Muscle layer of colon (tissue), 2 donors: ENCODE measurements at regions not wholly inside any gene's neighbourhood (a gene's known extent, or its start where the extent isn't known, plus 50 kb on each side); places are given as distances from the start of the nearest gene placed in this dataset.

ENCODE experiments used
- H3K27ac ChIP-seq: one replicate; pipeline ENCODE4 v1.7.0; 2013; ENCODE audit warnings: low read depth, mild to moderate bottlenecking, low read length, moderate library complexity
- H3K27me3 ChIP-seq, 2 donors: one replicate each; pipeline ENCODE4 v1.7.0; 2013; ENCODE audit warnings: low read length in 2 of 2, mild to moderate bottlenecking in 2 of 2; ENCODE audit not compliant: insufficient read depth in 2 of 2, control insufficient read depth in 1 of 2
- H3K36me3 ChIP-seq: one replicate; pipeline ENCODE4 v1.7.0; 2013; ENCODE audit warnings: mild to moderate bottlenecking, low read length; ENCODE audit not compliant: insufficient read depth
- H3K4me1 ChIP-seq: one replicate; pipeline ENCODE4 v1.7.0; 2013; ENCODE audit warnings: mild to moderate bottlenecking, low read length; ENCODE audit not compliant: insufficient read depth
- H3K4me3 ChIP-seq, 2 donors: one replicate each; pipeline ENCODE4 v1.7.0; 2013; ENCODE audit warnings: low read length in 2 of 2, low read depth in 1 of 2, mild to moderate bottlenecking in 1 of 2, moderate library complexity in 1 of 2
- H3K9ac ChIP-seq: one replicate; pipeline ENCODE4 v1.7.0; 2013; ENCODE audit warnings: low read length
- H3K9me3 ChIP-seq: one replicate; pipeline ENCODE4 v1.7.0; 2013; ENCODE audit warnings: mild to moderate bottlenecking, low read length
- donor health status: abdominal sarcoma.
- donor health status: Adenocarcinoma of cecum.

GRCh38 chr2:12412898-12413305 lies 303.8 kb upstream of the TRIB2 start:
- Histone ChIP-seq H3K4me1 (no peaks in the 10 kb centered on the region), H3K9ac (no peak overlapping the region), H3K4me3 (no peak overlapping the region), H3K9me3 (peaks cover 5% of the 10 kb centered on the region), H3K36me3 (no peaks in the 10 kb centered on the region), H3K27ac (no peak overlapping the region), H3K27me3 (no peaks in the 10 kb centered on the region)

GRCh38 chr2:12415536-12415935 lies 301.2 kb upstream of the TRIB2 start:
- Histone ChIP-seq H3K4me3 (no peak overlapping the region), H3K9me3 (peaks cover 5% of the 10 kb centered on the region), H3K27me3 (no peaks in the 10 kb centered on the region), H3K36me3 (no peaks in the 10 kb centered on the region), H3K4me1 (peaks cover 4% of the 10 kb centered on the region), H3K27ac (no peak overlapping the region), H3K9ac (no peak overlapping the region)

- Histone ChIP-seq H3K4me1 (peaks cover 10% of the 10 kb centered on the region), H3K36me3 (no peaks in the 10 kb centered on the region), H3K27ac (no peak overlapping the region), H3K27me3 (no peaks in the 10 kb centered on the region), H3K9me3 (peaks cover 3% of the 10 kb centered on the region), H3K4me3 (no peak overlapping the region), H3K9ac (no peak overlapping the region)
These were observed 300.1 kb upstream of the TRIB2 start for GRCh38 chr2:12416600-12416999.

- no peaks in the 10 kb centered on the region for H3K36me3 ChIP-seq
- H3K9me3 ChIP-seq: no peaks in the 10 kb centered on the region
- H3K27ac ChIP-seq: no peak overlapping the region
- no peak overlapping the region for H3K9ac ChIP-seq
- no peak overlapping the region for H3K4me3 ChIP-seq
- no peaks in the 10 kb centered on the region for H3K27me3 ChIP-seq
- H3K4me1 ChIP-seq: peaks cover 10% of the 10 kb centered on the region
These were observed 298.9 kb upstream of the TRIB2 start for GRCh38 chr2:12417786-12418185.

- H3K4me1 ChIP-seq: peaks cover 10% of the 10 kb centered on the region
- H3K27me3 ChIP-seq: no peaks in the 10 kb centered on the region
- no peaks in the 10 kb centered on the region for H3K9me3 ChIP-seq
- no peak overlapping the region for H3K9ac ChIP-seq
- no peak overlapping the region for H3K4me3 ChIP-seq
- no peak overlapping the region for H3K27ac ChIP-seq
- no peaks in the 10 kb centered on the region for H3K36me3 ChIP-seq
These were observed 296.9 kb upstream of the TRIB2 start for GRCh38 chr2:12419803-12420202.

GRCh38 chr2:12421046-12421445 lies 295.7 kb upstream of the TRIB2 start:
- peaks cover 10% of the 10 kb centered on the region for H3K4me1 ChIP-seq
- H3K9me3 ChIP-seq: no peaks in the 10 kb centered on the region
- no peaks in the 10 kb centered on the region for H3K27me3 ChIP-seq
- H3K4me3 ChIP-seq: no peak overlapping the region
- no peak overlapping the region for H3K9ac ChIP-seq
- no peak overlapping the region for H3K27ac ChIP-seq
- no peaks in the 10 kb centered on the region for H3K36me3 ChIP-seq

- Histone ChIP-seq H3K9me3 (no peaks in the 10 kb centered on the region), H3K27ac (no peak overlapping the region), H3K27me3 (no peaks in the 10 kb centered on the region), H3K36me3 (no peaks in the 10 kb centered on the region), H3K4me1 (peaks cover 26% of the 10 kb centered on the region), H3K4me3 (no peak overlapping the region), H3K9ac (no peak overlapping the region)
These were observed 292.5 kb upstream of the TRIB2 start for GRCh38 chr2:12424219-12424618.

- Histone ChIP-seq H3K27ac (no peak overlapping the region), H3K27me3 (no peaks in the 10 kb centered on the region), H3K4me1 (peaks cover 32% of the 10 kb centered on the region), H3K4me3 (no peak overlapping the region), H3K9me3 (no peaks in the 10 kb centered on the region), H3K36me3 (no peaks in the 10 kb centered on the region), H3K9ac (no peak overlapping the region)
These were observed 291.9 kb upstream of the TRIB2 start for GRCh38 chr2:12424809-12425208.

GRCh38 chr2:12428324-12428723 lies 288.4 kb upstream of the TRIB2 start:
- Histone ChIP-seq H3K27ac (no peak overlapping the region), H3K4me3 (no peak overlapping the region)

GRCh38 chr2:12428786-12429185 lies 287.9 kb upstream of the TRIB2 start:
- Histone ChIP-seq H3K27ac (no peak overlapping the region), H3K36me3 (no peaks in the 10 kb centered on the region), H3K9ac (no peak overlapping the region), H3K27me3 (no peaks in the 10 kb centered on the region), H3K4me1 (peaks cover 30% of the 10 kb centered on the region), H3K9me3 (no peaks in the 10 kb centered on the region), H3K4me3 (no peak overlapping the region)

More at GRCh38 chr2:12428324-12428723, 288.4 kb upstream of the TRIB2 start:
- H3K36me3 ChIP-seq: no peaks in the 10 kb centered on the region
- H3K27me3 ChIP-seq: no peaks in the 10 kb centered on the region
- no peak overlapping the region for H3K9ac ChIP-seq
- H3K4me1 ChIP-seq: peaks cover 30% of the 10 kb centered on the region
- no peaks in the 10 kb centered on the region for H3K9me3 ChIP-seq

- Histone ChIP-seq H3K4me1 (peaks cover 30% of the 10 kb centered on the region), H3K27me3 (no peaks in the 10 kb centered on the region), H3K4me3 (no peak overlapping the region), H3K9ac (no peak overlapping the region), H3K27ac (peak overlapping the region; percentile 9), H3K36me3 (no peaks in the 10 kb centered on the region), H3K9me3 (no peaks in the 10 kb centered on the region)
These were observed 286.8 kb upstream of the TRIB2 start for GRCh38 chr2:12429779-12430406.

GRCh38 chr2:12430407-12431133 lies 286.2 kb upstream of the TRIB2 start:
- peaks cover 30% of the 10 kb centered on the region for H3K4me1 ChIP-seq
- H3K27ac ChIP-seq: peak overlapping the region; percentile 9
- H3K9ac ChIP-seq: no peak overlapping the region
- no peaks in the 10 kb centered on the region for H3K36me3 ChIP-seq
- H3K9me3 ChIP-seq: no peaks in the 10 kb centered on the region
- no peak overlapping the region for H3K4me3 ChIP-seq
- H3K27me3 ChIP-seq: no peaks in the 10 kb centered on the region
